Uterus (tissue), 3 donors: ENCODE measurements at regions not wholly inside any gene's neighbourhood (a gene's known extent, or its start where the extent isn't known, plus 50 kb on each side); places are given as distances from the start of the nearest gene placed in this dataset.

ENCODE experiments used
- DNase-seq, 2 donors: peaks; one replicate each; pipeline ENCODE4 v3.0.0-alpha.2; 2019 to 2020
- H3K27ac ChIP-seq, 2 donors: fragments of 200-600 bp; sonication (generic); 1 replicate in 1 of 2; 2 replicates in 1 of 2; pipeline ENCODE4 v1.5.1; 2016 to 2018
- H3K27me3 ChIP-seq, 2 donors: fragments of 200-600 bp; sonication (generic); one replicate each; pipeline ENCODE4 v1.5.1; 2018 to 2019; ENCODE audit warnings: control low read depth in 1 of 2
- H3K36me3 ChIP-seq, 2 donors: fragments of 200-600 bp; sonication (generic); one replicate each; pipeline ENCODE4 v1.5.1; 2019; ENCODE audit warnings: control low read depth in 1 of 2
- H3K4me1 ChIP-seq, 2 donors: fragments of 200-600 bp; sonication (generic); one replicate each; pipeline ENCODE4 v1.5.1; 2018 to 2019; ENCODE audit warnings: control low read depth in 1 of 2
- H3K4me3 ChIP-seq, 2 donors: fragments of 200-600 bp; sonication (generic); 1 replicate in 1 of 2; 2 replicates in 1 of 2; pipeline ENCODE4 v1.5.1; 2018 to 2019; ENCODE audit warnings: mild to moderate bottlenecking in 1 of 2
- H3K9me3 ChIP-seq, 2 donors: fragments of 200-600 bp; sonication (generic); one replicate each; pipeline ENCODE4 v1.5.1; 2019; ENCODE audit warnings: control low read depth in 1 of 2
- CTCF ChIP-seq, 4 experiments: fragments of 200-600 bp in 2 of 4; fragments of 450-650 bp in 2 of 4; sonication (generic) in 2 of 4; IDR thresholded peaks; one replicate each; pipeline ENCODE4 v1.5.1; 2016 to 2019; ENCODE audit warnings: antibody characterized with exemption in 4 of 4, mild to moderate bottlenecking in 2 of 4, moderate library complexity in 1 of 4
- POLR2A ChIP-seq, 2 donors: fragments of 450-650 bp; IDR thresholded peaks; one replicate each; pipeline ENCODE4 v1.6.1; 2016; ENCODE audit warnings: antibody characterized with exemption in 2 of 2, mild to moderate bottlenecking in 1 of 2, moderate library complexity in 1 of 2
- intact Hi-C: fragments of 100-400 bp; cut with DNase I; formaldehyde crosslinking; loops from one replicate; pipeline ENCODE4 v1.15.1; 2023; ENCODE audit warnings: low total_unique reads
- donor health status: DM: yes; HTN: yes; CAD: no.

DNA sequence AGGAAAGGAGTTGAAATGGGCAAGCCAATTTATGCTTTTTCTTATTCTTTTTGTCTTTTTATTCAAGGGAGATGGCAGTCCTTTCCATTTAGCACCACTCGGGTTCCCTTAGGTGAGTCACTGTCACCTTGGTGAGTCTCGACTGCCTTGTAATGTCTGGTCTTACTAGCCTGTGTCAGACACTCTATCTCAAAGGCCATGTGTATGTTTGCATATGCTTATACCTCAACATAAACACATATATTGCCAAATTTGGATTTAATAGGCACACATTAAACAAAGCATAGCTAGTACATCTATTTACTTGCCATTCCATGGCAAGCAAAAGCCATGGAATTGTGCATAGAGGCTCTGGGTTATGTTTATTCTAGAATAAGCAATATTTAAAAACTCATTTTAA lies 624.9 kb upstream of the FOXG1 start:
- H3K4me1 ChIP-seq: no peaks in the 10 kb centered on the region
- no peak for TF ChIP-seq POLR2A (IDR thresholded peaks at IDR 0.05)
- TF ChIP-seq CTCF (IDR thresholded peaks at IDR 0.05): no peak
- no peaks in the 10 kb centered on the region for H3K9me3 ChIP-seq
- intact Hi-C loops: no loop called here
- DNase-seq: no peak
- H3K27ac ChIP-seq: no peak overlapping the region
- H3K36me3 ChIP-seq: no peaks in the 10 kb centered on the region
- no peaks in the 10 kb centered on the region for H3K27me3 ChIP-seq
- H3K4me3 ChIP-seq: no peak overlapping the region

DNA sequence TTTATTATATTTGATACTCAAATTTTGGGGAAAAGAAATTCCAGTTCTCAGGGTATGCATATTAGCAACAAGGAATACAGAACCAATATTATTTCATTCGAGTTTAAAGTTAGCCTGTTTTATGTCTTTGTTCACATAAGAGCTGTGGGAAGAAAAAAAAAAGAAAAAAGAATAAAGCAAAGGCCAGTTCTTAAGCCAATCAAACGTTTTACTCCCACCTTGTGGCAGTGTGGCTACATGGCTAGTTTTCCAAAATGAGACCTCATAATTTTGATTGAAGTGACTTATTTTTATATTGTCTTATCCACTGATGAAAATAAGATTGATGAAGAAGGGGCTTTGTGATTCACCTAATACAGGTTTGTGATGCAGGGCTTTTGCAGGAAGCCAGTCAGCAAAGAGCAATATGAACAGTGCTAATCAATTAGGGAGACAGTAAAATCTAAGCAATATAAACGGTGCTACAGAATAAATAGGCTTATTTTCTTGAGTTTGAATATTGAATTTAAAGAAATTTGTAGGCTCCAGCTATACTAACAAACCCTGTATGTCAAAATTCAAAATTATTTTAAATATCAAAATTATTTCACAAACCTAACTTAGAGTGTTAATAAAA lies 624.1 kb upstream of the FOXG1 start:
- DNase-seq: no peak
- no peak overlapping the region for H3K27ac ChIP-seq
- no peaks in the 10 kb centered on the region for H3K9me3 ChIP-seq
- H3K36me3 ChIP-seq: no peaks in the 10 kb centered on the region
- H3K27me3 ChIP-seq: no peaks in the 10 kb centered on the region
- no peaks in the 10 kb centered on the region for H3K4me1 ChIP-seq
- H3K4me3 ChIP-seq: no peak overlapping the region
- intact Hi-C loops: no loop called here
- TF ChIP-seq POLR2A (IDR thresholded peaks at IDR 0.05): no peak
- TF ChIP-seq CTCF (IDR thresholded peaks at IDR 0.05): no peak

- Histone ChIP-seq H3K4me1 (no peaks in the 10 kb centered on the region), H3K27ac (no peak overlapping the region), H3K9me3 (no peaks in the 10 kb centered on the region), H3K36me3 (no peaks in the 10 kb centered on the region), H3K4me3 (no peak overlapping the region), H3K27me3 (no peaks in the 10 kb centered on the region)
- TF ChIP-seq CTCF (IDR thresholded peaks at IDR 0.05): no peak
- TF ChIP-seq POLR2A (IDR thresholded peaks at IDR 0.05): no peak
- DNase-seq: no peak
- intact Hi-C loops: no loop called here
Measured at GRCh38 chr14:28143316-28143715, 623.3 kb upstream of the FOXG1 start.

GRCh38 chr14:28151926-28152325 lies 614.7 kb upstream of the FOXG1 start:
- no peak for TF ChIP-seq POLR2A (IDR thresholded peaks at IDR 0.05)
- no peak for TF ChIP-seq CTCF (IDR thresholded peaks at IDR 0.05)
- H3K9me3 ChIP-seq: no peaks in the 10 kb centered on the region

GRCh38 chr14:28152453-28153044 lies 614.0 kb upstream of the FOXG1 start:
- H3K27ac ChIP-seq: no peak overlapping the region
- intact Hi-C loops: no loop called here
- H3K4me1 ChIP-seq: no peaks in the 10 kb centered on the region
- H3K36me3 ChIP-seq: no peaks in the 10 kb centered on the region
- no peaks in the 10 kb centered on the region for H3K27me3 ChIP-seq
- H3K9me3 ChIP-seq: no peaks in the 10 kb centered on the region
- H3K4me3 ChIP-seq: no peak overlapping the region
- TF ChIP-seq POLR2A (IDR thresholded peaks at IDR 0.05): no peak
- TF ChIP-seq CTCF (IDR thresholded peaks at IDR 0.05): no peak
- DNase-seq: no peak

More at GRCh38 chr14:28151926-28152325, 614.7 kb upstream of the FOXG1 start:
- Histone ChIP-seq H3K4me3 (no peak overlapping the region), H3K36me3 (no peaks in the 10 kb centered on the region), H3K4me1 (no peaks in the 10 kb centered on the region), H3K27ac (no peak overlapping the region), H3K27me3 (no peaks in the 10 kb centered on the region)
- intact Hi-C loops: no loop called here
- no peak for DNase-seq
